Keratinocyte (primary cell): ENCODE measurements at regions not wholly inside any gene's neighbourhood (a gene's known extent, or its start where the extent isn't known, plus 50 kb on each side); places are given as distances from the start of the nearest gene placed in this dataset.

Source experiments
- EZH2 ChIP-seq: IDR thresholded peaks from one replicate; pipeline ENCODE4 v1.6.1; 2012; ENCODE audit warnings: inconsistent platforms, mild to moderate bottlenecking, low read length, moderate library complexity
- TF ChIP-seq, protein P1 (sequence below), 3 experiments: IDR thresholded peaks in 1 of 3; conservative IDR thresholded peaks in 1 of 3; optimal IDR thresholded peaks in 1 of 3; 2 replicates in 2 of 3; 3 replicates in 1 of 3; pipeline versions ENCODE3 to v1.5.1; 2011; ENCODE audit warnings: low read length in 3 of 3, mild to moderate bottlenecking in 3 of 3, moderate library complexity in 2 of 3, control low read depth in 1 of 3, inconsistent platforms in 1 of 3; ENCODE audit not compliant: insufficient read depth in 2 of 3; ENCODE audit errors: extremely low read depth in 1 of 3

- TF ChIP-seq, protein P1, sequence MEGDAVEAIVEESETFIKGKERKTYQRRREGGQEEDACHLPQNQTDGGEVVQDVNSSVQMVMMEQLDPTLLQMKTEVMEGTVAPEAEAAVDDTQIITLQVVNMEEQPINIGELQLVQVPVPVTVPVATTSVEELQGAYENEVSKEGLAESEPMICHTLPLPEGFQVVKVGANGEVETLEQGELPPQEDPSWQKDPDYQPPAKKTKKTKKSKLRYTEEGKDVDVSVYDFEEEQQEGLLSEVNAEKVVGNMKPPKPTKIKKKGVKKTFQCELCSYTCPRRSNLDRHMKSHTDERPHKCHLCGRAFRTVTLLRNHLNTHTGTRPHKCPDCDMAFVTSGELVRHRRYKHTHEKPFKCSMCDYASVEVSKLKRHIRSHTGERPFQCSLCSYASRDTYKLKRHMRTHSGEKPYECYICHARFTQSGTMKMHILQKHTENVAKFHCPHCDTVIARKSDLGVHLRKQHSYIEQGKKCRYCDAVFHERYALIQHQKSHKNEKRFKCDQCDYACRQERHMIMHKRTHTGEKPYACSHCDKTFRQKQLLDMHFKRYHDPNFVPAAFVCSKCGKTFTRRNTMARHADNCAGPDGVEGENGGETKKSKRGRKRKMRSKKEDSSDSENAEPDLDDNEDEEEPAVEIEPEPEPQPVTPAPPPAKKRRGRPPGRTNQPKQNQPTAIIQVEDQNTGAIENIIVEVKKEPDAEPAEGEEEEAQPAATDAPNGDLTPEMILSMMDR (optimal IDR thresholded peaks at IDR 0.05 in 1 of 3, IDR thresholded peaks at IDR 0.05 in 1 of 3, conservative IDR thresholded peaks at IDR 0.05 in 1 of 3; ENCODE audit: extremely low read depth in 1 of 3, insufficient read depth in 2 of 3, low read length in 3 of 3): no peak
- TF ChIP-seq EZH2: no peak
These were observed 1404.7 kb downstream of the BRD1 start for GRCh38 chr22:48422900-48423480.
